GM19043 (cell line): ENCODE measurements at regions not wholly inside any gene's neighbourhood (a gene's known extent, or its start where the extent isn't known, plus 50 kb on each side); places are given as distances from the start of the nearest gene placed in this dataset.
"Not testable (repeated sequence)": the region's sequence is repeated elsewhere in the genome, so short reads cannot be mapped to it uniquely, and the experiment has no call there.

ENCODE experiments used
- ATAC-seq: cut with Tn5 transposase; IDR thresholded peaks from one replicate; pipeline ENCODE4 v1.9.1; 2021; ENCODE audit warnings: low read depth; ENCODE audit not compliant: unreplicated experiment

DNA sequence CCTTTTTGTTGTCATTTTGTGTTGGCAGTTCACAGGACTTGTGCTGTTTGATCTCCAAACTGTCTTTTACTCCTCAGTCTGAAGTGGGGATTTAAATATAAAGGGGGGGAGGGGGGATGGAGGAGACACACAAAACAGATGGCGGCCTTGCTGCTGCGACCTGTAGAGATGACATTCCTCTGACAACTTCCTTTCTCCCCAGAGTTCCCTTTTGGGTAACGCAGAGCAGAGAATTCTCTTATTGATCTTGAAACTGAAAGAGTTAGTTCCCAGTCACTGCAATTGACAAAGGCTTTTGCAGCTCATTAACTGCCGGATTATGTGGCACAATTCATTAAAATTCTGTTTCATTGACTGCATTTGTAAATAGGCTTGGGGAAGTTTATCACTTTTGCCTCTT is 279.3 kb downstream of the TSN start:
- ATAC-seq, result no peak

DNA sequence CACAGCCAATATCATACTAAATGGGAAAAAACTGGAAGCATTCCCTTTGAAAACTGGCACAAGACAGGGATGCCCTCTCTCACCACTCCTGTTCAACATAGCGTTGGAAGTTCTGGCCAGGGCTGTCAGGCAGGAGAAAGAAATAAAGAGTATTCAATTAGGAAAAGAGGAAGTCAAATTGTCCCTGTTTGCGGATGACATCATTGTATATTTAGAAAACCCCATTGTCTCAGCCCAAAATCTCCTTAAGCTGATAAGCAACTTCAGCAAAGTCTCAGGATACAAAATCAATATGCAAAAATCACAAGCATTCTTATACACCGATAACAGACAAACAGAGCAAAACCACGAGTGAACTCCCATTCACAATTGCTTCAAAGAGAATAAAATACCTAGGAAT is 283.4 kb downstream of the TSN start:
- ATAC-seq, result not testable (repeated sequence)

DNA sequence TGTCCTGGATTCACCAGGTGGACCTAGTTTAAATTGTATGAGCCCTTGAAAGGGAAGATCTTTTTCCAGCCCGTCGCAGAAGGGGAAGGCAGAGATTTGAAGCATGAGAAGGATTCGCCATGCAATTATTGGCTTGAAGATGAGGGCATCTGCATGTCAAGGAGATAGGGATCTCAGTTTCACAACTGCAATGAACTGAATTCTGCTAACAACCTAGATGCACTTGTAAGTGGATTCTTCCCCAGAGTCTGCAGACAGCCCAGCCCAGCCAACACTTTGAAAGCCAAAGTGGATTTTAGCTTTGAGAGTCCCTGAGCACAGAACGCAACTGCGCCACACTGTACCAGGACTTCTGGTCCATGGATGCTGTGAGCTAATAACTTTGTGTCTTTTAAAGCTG is 286.0 kb downstream of the TSN start:
- ATAC-seq, result no peak

DNA sequence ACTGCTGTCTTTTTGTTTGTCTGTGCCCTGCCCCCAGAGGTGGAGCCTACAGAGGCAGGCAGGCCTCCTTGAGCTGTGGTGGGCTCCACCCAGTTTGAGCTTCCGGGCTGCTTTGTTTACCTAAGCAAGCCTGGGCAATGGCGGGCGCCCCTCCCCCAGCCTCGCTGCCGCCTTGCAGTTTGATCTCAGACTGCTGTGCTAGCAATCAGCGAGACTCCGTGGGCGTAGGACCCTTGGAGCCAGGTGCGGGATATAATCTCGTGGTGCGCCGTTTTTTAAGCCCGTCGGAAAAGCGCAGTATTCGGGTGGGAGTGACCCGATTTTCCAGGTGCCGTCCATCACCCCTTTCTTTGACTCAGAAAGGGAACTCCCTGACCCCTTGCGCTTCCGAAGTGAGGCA is 296.2 kb downstream of the TSN start:
- not testable (repeated sequence) for ATAC-seq

DNA sequence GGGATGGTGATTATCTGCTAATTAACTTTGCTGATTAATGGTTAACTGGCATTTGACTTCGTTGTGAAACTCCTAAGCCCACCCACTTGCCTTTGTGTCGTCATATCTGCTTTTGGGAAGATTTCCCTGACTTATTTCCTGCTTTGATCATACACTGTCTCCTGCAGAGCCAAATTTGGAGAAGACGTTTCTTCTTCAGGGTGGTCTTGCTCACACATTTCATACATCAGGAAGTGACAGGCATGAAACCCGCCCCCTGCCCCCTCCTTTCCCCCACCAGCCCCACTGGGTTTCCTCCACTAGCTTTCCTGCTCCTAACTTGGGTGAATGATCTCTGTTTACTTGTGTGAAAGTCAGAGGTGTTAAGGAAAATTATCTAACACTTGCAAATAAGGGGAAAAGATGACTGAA is 300.1 kb downstream of the TSN start:
- no peak for ATAC-seq

DNA sequence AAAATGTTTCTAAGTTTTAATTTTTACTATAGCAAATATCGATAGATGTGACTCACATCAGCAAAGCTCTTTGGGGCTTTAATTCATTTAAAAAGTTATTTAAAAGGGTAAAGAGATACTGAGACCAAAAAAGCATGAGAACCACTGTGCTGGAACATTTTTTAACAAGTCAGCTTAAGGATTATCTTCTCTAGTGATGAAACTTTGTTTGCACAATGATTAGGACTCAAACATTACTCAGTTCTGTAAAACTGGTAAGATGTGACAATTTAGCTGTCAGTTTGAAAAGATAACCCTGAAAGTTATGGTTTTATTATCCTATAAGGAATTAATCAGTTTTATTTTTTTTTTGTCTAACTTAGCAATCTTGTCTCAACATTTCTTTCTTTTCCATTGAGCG is 301.4 kb downstream of the TSN start:
- no peak for ATAC-seq

DNA sequence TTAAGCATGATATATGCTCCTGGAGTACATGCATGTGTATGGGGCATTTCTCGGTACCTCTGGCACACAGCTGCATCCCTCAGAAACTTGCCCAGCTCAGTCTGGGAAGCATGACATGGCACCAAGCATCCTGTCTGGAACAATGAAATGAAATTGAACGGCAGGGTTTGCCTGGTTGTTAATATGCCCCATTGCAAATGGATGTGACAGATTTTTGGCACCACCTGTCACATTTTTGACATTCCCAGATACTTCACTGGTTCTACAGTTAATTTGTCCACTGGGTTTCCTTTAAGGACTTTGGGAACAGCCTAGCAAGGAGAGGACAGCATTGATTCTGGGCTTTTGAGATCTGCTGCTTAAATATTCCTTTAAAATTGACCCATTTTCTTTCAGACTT is 305.8 kb downstream of the TSN start:
- no peak for ATAC-seq

DNA sequence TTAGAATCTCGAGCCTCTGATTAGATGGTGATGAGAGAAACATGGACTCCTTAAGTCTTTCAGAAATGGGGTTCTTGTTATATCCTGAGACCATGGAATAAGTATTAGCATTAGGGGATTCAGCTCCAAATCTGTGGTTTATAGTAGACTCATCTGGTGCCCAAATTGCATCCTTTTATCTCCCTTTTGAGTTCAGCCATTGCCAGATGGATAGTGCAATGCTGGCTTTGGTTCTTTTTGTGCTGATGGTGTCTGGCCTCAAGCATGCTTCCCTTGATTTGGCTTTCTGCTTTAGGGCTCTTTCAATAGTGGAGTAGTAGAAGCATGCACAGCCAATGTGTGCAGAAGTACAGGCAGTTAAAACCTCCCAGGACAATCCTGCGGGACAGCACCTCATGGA is 306.4 kb downstream of the TSN start:
- no peak for ATAC-seq

DNA sequence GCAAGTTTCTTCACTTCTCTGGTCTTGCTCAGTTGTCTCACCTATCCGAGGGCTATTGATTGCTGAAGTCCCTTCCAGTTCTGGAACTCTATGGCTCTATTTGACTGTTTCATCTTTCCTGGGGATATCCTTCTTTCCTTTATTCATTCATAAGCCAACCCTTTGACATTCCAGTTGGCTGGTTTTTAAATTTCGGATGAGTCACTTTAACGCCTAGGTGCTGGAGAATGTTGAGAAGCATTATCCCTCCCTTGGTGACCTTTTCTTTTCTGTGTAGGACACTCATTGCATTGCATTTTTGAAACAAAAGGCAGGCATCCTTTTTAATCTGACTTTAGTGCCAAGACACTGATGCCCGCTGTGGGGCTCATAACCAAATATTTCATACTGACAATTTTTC is 307.1 kb downstream of the TSN start:
- no peak for ATAC-seq

DNA sequence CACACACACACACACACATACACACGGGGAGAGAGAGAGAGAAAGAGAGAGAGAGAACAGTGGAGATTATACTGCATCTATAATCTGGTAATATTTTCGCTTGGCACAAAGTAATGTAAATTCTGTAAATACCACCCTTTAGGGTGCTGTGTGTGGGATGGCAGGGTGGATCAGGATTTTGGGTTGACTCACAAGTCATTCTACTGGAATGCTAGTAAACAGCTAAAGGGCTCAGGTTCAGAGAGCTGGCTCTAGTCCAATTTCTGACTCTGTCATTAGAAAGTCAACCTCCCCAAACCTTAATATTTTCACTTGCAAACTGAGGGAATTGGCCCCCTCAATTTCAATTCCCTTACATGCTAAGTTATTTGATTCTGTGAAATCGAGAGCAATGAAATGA is 308.3 kb downstream of the TSN start:
- no peak for ATAC-seq

DNA sequence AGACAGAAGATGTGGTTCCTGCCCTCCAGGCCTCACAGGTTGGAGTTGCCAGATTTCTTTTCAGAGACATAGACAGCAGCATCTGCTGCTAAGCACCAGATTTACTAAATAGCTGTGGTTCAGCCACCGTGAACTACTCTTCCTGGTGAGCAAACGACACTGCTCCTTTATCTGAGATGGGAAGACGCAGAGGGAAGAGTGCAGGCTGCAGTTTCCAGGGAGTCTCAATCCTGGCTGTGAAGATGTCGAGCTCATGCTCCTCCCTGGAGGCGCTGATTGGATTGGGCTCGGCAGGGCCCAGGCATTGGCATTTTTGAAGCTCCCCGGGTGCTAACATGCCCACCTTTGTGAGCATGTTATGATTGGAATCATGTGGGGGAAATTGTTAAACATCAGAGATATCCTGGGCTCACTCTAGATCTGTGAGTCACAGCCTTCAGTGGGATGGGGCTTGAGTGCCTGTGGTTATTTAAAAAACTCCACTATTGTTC is 314.8 kb downstream of the TSN start:
- no peak for ATAC-seq

DNA sequence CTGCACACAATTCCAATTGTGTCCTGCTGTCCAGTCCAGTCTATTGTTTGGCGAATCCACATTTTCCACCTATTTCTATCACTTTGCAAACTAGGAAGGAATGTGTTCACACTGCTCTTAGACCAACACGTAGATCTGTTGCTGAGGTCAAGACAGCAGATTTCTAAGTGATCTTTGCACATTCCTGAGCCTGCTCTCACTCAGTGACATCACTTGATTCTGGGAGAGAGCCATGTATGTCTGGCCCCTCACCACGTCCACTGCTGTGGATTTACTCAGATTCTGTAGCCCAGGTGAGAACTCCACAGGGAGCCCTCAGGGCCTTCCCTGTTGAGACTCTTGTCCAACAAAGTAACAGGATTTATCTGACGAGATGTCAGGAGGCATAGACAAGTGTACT is 317.2 kb downstream of the TSN start:
- ATAC-seq, result no peak

DNA sequence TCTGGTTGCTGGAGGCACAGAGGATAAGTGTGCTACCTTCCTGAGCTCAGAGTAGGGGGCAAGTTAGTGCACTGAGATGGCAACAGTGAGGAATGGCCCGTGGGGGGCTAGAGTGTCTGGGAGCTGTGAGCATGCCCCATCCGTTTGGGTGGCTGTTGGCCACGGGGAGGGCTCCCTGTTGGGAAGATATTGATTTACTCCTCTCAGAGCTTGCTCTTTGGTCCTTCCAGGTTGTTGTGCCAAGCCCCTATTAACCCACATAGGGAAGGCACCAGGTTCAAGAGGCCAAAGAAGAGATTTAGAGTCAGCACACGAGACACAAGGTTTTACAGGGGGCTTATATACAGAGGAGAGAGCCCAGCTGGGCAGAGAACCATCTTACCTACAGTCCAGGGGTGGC is 318.8 kb downstream of the TSN start:
- no peak for ATAC-seq

DNA sequence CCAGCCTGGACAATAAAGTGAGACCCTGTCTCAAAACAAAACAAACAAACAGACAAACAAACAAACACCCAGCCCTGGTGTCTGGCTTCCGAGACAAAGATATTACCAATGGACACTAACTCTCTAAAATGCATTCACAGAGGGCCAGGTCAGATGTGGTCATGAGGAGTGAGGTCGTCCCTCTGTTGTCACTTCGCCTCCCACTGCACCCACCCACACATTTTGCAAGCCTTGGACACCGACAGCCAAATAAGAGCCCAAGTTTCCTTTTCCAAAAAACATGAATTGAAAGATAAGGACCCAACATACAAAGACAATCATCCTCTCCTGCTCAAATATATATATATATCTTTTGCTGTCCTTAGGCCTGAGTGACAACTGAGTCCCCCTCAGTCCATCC is 319.9 kb downstream of the TSN start:
- ATAC-seq, result no peak

DNA sequence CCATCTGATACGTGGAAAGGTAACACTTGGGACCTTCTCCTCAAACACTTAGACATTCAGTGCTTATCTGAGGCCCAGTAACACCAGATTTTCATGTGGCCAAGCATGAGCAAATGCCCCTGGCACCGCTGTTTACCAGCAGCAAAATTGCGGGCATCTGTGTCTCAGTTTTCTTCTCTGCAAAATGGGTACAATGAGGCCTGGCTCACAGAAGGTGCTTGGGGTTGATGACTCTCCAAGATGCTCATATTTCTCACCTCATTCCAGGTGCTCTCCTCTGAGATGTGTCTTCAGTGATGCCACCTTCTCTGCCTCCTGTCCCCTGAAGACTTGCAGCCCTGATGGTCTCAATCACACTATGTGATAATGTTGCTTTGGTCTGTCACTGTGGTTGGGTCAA is 321.7 kb downstream of the TSN start:
- ATAC-seq, result no peak

DNA sequence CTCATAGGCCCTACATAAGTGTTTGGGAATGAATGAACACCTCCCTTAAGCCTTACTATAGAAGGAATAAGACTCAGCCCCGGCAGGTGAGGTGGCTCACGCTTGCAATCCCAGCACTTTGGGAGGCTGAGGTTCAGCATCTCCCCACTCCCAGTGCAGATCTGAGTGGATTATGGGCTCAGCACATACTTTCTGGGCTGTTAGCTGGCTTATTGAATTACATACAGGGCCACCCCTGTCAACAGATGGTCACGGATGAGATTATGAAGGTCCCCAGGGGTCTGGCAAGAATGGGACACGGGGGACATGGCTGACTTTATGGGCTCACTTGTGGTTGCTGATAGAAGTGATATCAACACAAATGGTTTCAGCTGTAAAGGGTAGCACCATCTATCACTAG is 322.3 kb downstream of the TSN start:
- ATAC-seq, result no peak

DNA sequence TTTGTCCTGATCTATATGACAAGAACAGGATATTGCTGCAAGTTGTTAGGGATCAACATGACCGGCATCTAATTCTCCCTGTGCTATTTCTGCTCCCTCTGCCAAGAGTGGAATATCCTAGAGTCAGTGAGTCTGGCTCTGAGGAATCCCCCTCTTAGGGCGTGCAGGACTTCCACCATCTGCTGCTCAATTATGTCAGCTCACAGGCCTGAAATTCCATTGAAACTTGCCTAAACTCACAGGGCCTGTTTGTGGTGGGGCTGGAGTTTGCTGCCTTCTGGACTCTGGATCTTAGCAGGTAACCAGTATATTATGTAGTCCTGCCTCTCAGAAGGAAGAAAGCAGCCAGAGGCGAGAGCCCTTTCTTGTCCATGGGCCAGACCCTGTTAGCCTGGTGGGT is 323.0 kb downstream of the TSN start:
- ATAC-seq, result no peak

DNA sequence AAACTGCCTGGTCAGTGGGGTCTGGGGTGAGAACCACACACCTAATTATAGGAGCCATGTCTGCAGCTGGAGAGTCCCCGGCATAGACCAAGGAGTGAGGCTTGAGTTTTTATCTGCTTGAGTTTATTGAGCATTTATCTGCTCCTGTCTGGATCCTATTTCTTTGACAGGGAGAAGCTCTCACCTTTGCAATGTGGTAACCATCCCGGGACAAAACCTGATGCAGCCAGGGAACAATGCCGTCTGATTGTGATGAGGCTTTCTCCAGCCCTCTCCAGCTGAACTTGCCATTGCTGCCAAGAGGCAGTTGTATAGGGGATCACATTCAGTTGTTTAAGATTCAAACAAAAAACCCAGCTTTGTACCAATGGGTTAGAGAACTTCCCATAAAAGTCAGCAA is 324.4 kb downstream of the TSN start:
- ATAC-seq, result no peak

DNA sequence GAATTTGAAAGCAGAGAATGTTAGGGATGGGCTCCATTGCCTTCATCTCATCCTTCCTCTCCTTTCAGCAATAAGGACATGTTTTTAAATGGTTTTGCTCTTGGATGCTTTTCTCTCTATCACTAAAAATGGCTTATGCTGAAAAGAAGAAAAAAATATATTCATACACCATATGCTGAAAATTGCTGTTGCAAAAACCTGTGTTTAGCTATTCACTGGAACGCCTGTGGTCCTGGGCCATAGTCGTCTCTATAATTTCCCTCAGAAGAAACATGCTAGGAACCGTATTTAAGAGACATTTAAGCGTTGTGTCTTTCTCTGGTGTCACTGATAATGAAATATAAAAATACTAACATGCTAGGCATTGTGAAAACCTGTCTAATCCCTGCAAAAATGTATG is 324.9 kb downstream of the TSN start:
- no peak for ATAC-seq

DNA sequence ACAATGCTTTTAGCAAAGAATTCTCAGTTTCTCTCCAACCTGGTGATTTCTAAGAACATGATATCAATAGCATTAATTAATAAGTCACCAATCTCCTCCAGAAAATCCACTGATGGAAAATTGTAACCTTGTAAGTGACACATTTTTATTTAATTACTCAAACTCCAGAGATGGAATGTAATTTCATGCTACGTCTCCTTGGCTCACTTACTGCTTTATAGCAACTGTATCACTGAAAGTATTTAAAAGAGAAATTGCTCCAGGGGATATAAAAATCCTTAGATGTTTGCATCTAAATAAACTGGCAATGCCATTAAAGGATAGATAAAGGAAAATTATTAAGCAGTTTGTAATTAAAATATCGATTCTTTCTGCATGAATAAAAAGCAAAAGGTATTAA is 325.4 kb downstream of the TSN start:
- ATAC-seq, result no peak

DNA sequence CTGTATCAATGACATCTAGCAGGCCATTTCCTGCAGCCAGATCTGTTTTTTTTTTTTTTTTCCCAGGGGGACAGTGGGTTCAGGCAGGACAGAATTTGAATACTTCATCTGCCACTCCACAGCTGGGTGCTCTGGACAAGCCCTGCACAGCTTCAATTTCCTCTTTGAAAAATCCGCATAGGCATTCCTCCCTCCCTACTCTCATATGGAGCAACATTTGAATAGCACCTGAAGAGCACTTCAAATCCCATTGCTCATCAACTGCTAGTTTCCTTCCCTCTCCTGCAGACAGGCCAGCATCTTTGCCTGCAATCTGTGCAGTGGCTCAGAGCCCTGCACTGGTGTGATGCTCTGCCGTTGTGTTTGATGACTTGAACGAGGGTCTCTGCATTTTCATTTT is 326.3 kb downstream of the TSN start:
- ATAC-seq, result no peak

DNA sequence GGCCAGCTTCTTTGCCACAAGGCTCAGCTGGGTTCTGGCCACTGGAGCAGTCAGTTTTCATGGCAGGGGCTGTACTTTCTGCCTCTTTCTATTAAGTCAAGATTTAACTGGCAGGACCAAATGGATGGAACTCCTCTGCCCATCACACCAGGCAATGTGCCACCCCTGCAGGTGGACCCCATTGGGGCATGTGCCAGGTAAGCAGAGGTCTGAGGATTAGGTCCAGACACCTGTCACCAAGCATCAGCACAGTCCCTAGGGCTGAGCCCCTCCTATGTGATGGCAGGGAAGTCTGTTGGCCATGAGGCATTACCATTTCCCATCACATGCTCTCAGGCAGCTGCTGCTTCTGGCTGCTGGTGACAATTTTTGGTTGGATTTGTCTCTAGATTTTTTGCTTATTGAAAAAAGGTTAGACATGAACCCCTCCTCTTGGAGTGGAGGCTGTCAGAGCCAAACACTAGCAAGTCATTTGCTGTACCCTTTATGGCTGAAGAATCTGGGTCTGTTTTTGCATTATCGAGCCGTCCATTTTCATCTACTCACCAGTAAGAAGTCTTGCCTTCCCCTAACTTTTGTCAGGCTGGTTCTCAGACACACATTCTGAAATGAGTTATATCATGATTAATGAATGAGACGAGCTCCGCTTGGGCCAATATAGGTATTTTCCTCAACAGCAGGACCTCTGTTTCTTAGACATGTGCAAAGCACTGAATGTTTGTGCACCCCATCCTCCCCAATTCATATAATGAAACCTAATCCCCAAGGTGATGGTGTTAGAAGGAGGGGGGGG is 328.0 kb downstream of the TSN start:
- ATAC-seq, result no peak

DNA sequence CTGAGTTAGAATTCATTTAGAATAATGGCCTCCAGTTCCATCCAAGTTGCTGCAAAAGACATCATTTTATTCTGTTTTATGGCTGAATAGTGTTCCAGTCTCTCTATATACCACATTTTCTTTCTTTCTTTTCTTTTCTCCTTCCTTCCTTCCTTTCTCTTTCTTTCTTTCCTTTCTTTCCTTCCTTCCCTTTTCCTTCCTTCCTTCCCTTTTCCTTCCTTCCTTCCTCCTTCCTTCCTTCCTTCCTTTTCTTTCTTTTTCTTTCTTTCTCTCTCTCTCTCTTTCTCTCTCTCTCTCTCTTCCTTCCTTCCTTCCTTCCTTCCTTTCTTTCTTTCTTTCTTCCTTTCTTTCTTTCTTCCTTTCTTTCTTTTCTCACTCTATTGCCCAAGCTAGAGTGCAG is 330.2 kb downstream of the TSN start:
- ATAC-seq, result not testable (repeated sequence)
